H9 (cell line): ENCODE measurements at regions not wholly inside any gene's neighbourhood (a gene's known extent, or its start where the extent isn't known, plus 50 kb on each side); places are given as distances from the start of the nearest gene placed in this dataset.

Experiments
- DNase-seq: peaks from one replicate; pipeline ENCODE4 v3.0.0-alpha.2; 2017
- H2AFZ ChIP-seq: one replicate; pipeline ENCODE4 v1.6.1; 2013; ENCODE audit warnings: mild to moderate bottlenecking, low read length, control low read depth, moderate library complexity
- H2AK5ac ChIP-seq: 2 replicates; pipeline ENCODE4 v1.6.1; 2013; ENCODE audit warnings: low read length, control low read depth, mixed read lengths; ENCODE audit not compliant: insufficient read length
- H2BK120ac ChIP-seq: one replicate; pipeline ENCODE4 v1.6.1; 2013; ENCODE audit warnings: low read depth, mild to moderate bottlenecking, low read length, control low read depth, inconsistent platforms; ENCODE audit not compliant: poor library complexity, severe bottlenecking
- H2BK12ac ChIP-seq: 2 replicates; pipeline ENCODE4 v1.6.1; 2013; ENCODE audit warnings: low read length, control low read depth, mixed read lengths, low read depth; ENCODE audit not compliant: insufficient read length
- H2BK15ac ChIP-seq: 2 replicates; pipeline ENCODE4 v1.6.1; 2013; ENCODE audit warnings: low read depth, low read length, control low read depth
- H2BK20ac ChIP-seq: one replicate; pipeline ENCODE4 v1.6.1; 2013; ENCODE audit warnings: low read depth, mild to moderate bottlenecking, low read length, control low read depth, inconsistent platforms; ENCODE audit not compliant: poor library complexity, severe bottlenecking
- H2BK5ac ChIP-seq: 2 replicates; pipeline ENCODE4 v1.6.1; 2013; ENCODE audit warnings: low read length, control low read depth, mixed read lengths; ENCODE audit not compliant: insufficient read length
- H3K14ac ChIP-seq: 2 replicates; pipeline ENCODE4 v1.6.1; 2013; ENCODE audit warnings: low read length, control low read depth; ENCODE audit not compliant: insufficient read depth
- H3K18ac ChIP-seq: 2 replicates; pipeline ENCODE4 v1.6.1; 2013; ENCODE audit warnings: low read depth, mild to moderate bottlenecking, mixed read lengths, low read length, control low read depth; ENCODE audit not compliant: insufficient read length
- H3K23ac ChIP-seq: 2 replicates; pipeline ENCODE4 v1.6.1; 2013; ENCODE audit warnings: low read length, control low read depth, mixed read lengths, low read depth; ENCODE audit not compliant: insufficient read length
- H3K23me2 ChIP-seq: 2 replicates; pipeline ENCODE4 v1.6.1; 2013; ENCODE audit warnings: low read depth, mild to moderate bottlenecking, mixed read lengths, low read length, control low read depth; ENCODE audit not compliant: insufficient read length, poor library complexity, severe bottlenecking
- H3K27ac ChIP-seq: 2 replicates; pipeline ENCODE4 v1.5.1; 2013; ENCODE audit warnings: low read length, control low read depth, mixed read lengths, low read depth; ENCODE audit not compliant: insufficient read length
- H3K27me3 ChIP-seq: 2 replicates; pipeline ENCODE4 v1.6.1; 2013; ENCODE audit warnings: low read length, control low read depth, inconsistent platforms; ENCODE audit not compliant: insufficient read depth
- H3K4ac ChIP-seq: 2 replicates; pipeline ENCODE4 v1.6.1; 2013; ENCODE audit warnings: low read depth, mild to moderate bottlenecking, control low read depth, inconsistent platforms, low read length, moderate library complexity
- H3K4me1 ChIP-seq: 2 replicates; pipeline ENCODE4 v1.6.1; 2013; ENCODE audit warnings: low read length, control low read depth, inconsistent platforms; ENCODE audit not compliant: insufficient read depth
- H3K4me2 ChIP-seq: 2 replicates; pipeline ENCODE4 v1.6.1; 2013; ENCODE audit warnings: low read length, control low read depth, mixed read lengths; ENCODE audit not compliant: insufficient read length, insufficient read depth
- H3K56ac ChIP-seq: 2 replicates; pipeline ENCODE4 v1.6.1; 2013; ENCODE audit warnings: low read depth, mild to moderate bottlenecking, mixed read lengths, low read length, control low read depth; ENCODE audit not compliant: insufficient read length
- H3K79me1 ChIP-seq: 2 replicates; pipeline ENCODE4 v1.6.1; 2013; ENCODE audit warnings: low read depth, mild to moderate bottlenecking, moderate library complexity, low read length, control low read depth, inconsistent platforms; ENCODE audit not compliant: insufficient read depth, poor library complexity, severe bottlenecking
- H3K79me2 ChIP-seq: 2 replicates; pipeline ENCODE4 v1.6.1; 2013; ENCODE audit warnings: low read length, control low read depth, inconsistent platforms; ENCODE audit not compliant: insufficient read depth
- H3K9ac ChIP-seq: 2 replicates; pipeline ENCODE4 v1.6.1; 2013; ENCODE audit warnings: low read length, control low read depth, mixed read lengths; ENCODE audit not compliant: insufficient read length; ENCODE audit errors: extremely low read depth
- H3K9me3 ChIP-seq: one replicate; pipeline ENCODE4 v1.6.1; 2013; ENCODE audit warnings: low read depth, low read length, inconsistent platforms; ENCODE audit not compliant: control insufficient read depth
- H3T11ph ChIP-seq: one replicate; pipeline ENCODE4 v1.6.1; 2013; ENCODE audit warnings: mild to moderate bottlenecking, low read length, control low read depth, inconsistent platforms
- H4K20me1 ChIP-seq: one replicate; pipeline ENCODE4 v1.6.1; 2013; ENCODE audit not compliant: control insufficient read depth, insufficient read length, insufficient read depth
- H4K5ac ChIP-seq: 2 replicates; pipeline ENCODE4 v1.6.1; 2013; ENCODE audit warnings: low read depth, mild to moderate bottlenecking, mixed read lengths, low read length, control low read depth; ENCODE audit not compliant: insufficient read length
- H4K8ac ChIP-seq: replicated peaks from 2 replicates; pipeline ENCODE4 v1.6.1; 2013; ENCODE audit warnings: low read length, control low read depth, mixed read lengths, low read depth; ENCODE audit not compliant: insufficient read length
- H4K91ac ChIP-seq: 2 replicates; pipeline ENCODE4 v1.6.1; 2013; ENCODE audit warnings: low read depth, mild to moderate bottlenecking, moderate library complexity, mixed read lengths, low read length, control low read depth; ENCODE audit not compliant: insufficient read length
- H3K27ac Mint-ChIP-seq, 3 experiments: 2 replicates in 2 of 3; 3 replicates in 1 of 3; pipeline ENCODE4 v1.8.0; 2020 to 2021; ENCODE audit warnings: mixed read lengths in 3 of 3, mild to moderate bottlenecking in 1 of 3, moderate library complexity in 1 of 3
- H3K27me3 Mint-ChIP-seq: 2 replicates; pipeline ENCODE4 v1.8.0; 2021; ENCODE audit warnings: low read depth, mild to moderate bottlenecking, moderate library complexity, mixed read lengths
- H3K36me3 Mint-ChIP-seq, 3 experiments: 2 replicates in 2 of 3; 3 replicates in 1 of 3; pipeline ENCODE4 v1.8.0; 2020 to 2021; ENCODE audit warnings: low read depth in 3 of 3, mixed read lengths in 3 of 3; ENCODE audit not compliant: insufficient read depth in 1 of 3
- H3K4me1 Mint-ChIP-seq, 2 experiments: 2 replicates each; pipeline ENCODE4 v1.8.0; 2020; ENCODE audit warnings: mixed read lengths in 2 of 2
- H3K4me3 Mint-ChIP-seq, 2 experiments: 2 replicates in 1 of 2; 3 replicates in 1 of 2; pipeline ENCODE4 v1.8.0; 2020 to 2021; ENCODE audit warnings: mild to moderate bottlenecking in 2 of 2, mixed read lengths in 2 of 2, moderate library complexity in 1 of 2
- H3K9me3 Mint-ChIP-seq, 2 experiments: 2 replicates in 1 of 2; 3 replicates in 1 of 2; pipeline ENCODE4 v1.8.0; 2020; ENCODE audit warnings: mild to moderate bottlenecking in 2 of 2, mixed read lengths in 2 of 2, moderate library complexity in 1 of 2
- CTCF ChIP-seq: fragments of 200-600 bp; sonication (generic); conservative IDR thresholded peaks from 3 replicates; pipeline ENCODE4 v1.8.0; 2021; ENCODE audit warnings: antibody characterized with exemption, mild to moderate bottlenecking
- WGBS: extraction: QIAGEN DNeasy Blood & Tissue Kit; methylation state at CpG from one replicate; pipeline ENCODE4 v1.1.7; 2013; ENCODE audit warnings: missing lambda C conversion rate, low lambda C conversion rate, mixed read lengths; ENCODE audit not compliant: insufficient read length; ENCODE audit errors: extremely low coverage; 5-methylcytosine and 5-hydroxymethylcytosine counted together

- Mint-ChIP-seq H3K4me3 (no peak overlapping the region), H3K36me3 (peaks cover 0 to 11% (median 0%) of the 10 kb centered on the region in 3 experiments; a peak in 3 of 7 replicates), H3K4me1 (peaks cover 9 to 13% of the 10 kb centered on the region in 2 experiments; a peak in 3 of 4 replicates), H3K27me3 (no peaks in the 10 kb centered on the region; the same call in 1 of the 2 replicates), H3K27ac (no peak overlapping the region), H3K9me3 (peaks cover 6 to 7% of the 10 kb centered on the region in 2 experiments; a peak in 4 of 5 replicates)
- H2BK120ac ChIP-seq: no peak overlapping the region
- no peak overlapping the region for H4K5ac ChIP-seq
- H3K14ac ChIP-seq: no peak overlapping the region
- H4K20me1 ChIP-seq: no peaks in the 10 kb centered on the region
- H2BK20ac ChIP-seq: no peak overlapping the region
- no peak overlapping the region for H2AK5ac ChIP-seq
- H3K4me1 ChIP-seq: no peaks in the 10 kb centered on the region
- H4K91ac ChIP-seq: no peak overlapping the region
- no peak for TF ChIP-seq CTCF
- no peak overlapping the region for H2BK5ac ChIP-seq
- no peaks in the 10 kb centered on the region for H3K79me1 ChIP-seq
- H3K79me2 ChIP-seq: no peaks in the 10 kb centered on the region
- H3K56ac ChIP-seq: no peak overlapping the region
- no peaks in the 10 kb centered on the region for H3K27me3 ChIP-seq
- no peak overlapping the region for H3T11ph ChIP-seq
- H2BK12ac ChIP-seq: no peak overlapping the region
- no peak overlapping the region for H2BK15ac ChIP-seq
- no peak overlapping the region for H4K8ac ChIP-seq
- no peaks in the 10 kb centered on the region for H3K23me2 ChIP-seq
- no peak overlapping the region for H3K4me2 ChIP-seq
- H3K27ac ChIP-seq: no peak overlapping the region
- H3K9ac ChIP-seq: no peak overlapping the region
- H3K23ac ChIP-seq: no peak overlapping the region
- no peak overlapping the region for H3K4ac ChIP-seq
- no peak for DNase-seq
- no peak overlapping the region for H3K18ac ChIP-seq
- no peak overlapping the region for H2AFZ ChIP-seq
- no CpG with 5 or more reads among the region's 4 CpGs for WGBS
- no peaks in the 10 kb centered on the region for H3K9me3 ChIP-seq
Observed at GRCh38 chr9:91066856-91067255, 265.2 kb downstream of the SYK start.
